Neural cell (in vitro differentiated cells): ENCODE measurements at regions not wholly inside any gene's neighbourhood (a gene's known extent, or its start where the extent isn't known, plus 50 kb on each side); places are given as distances from the start of the nearest gene placed in this dataset.
"Not testable (repeated sequence)": the region's sequence is repeated elsewhere in the genome, so short reads cannot be mapped to it uniquely, and the experiment has no call there.

Source experiments
- H2AFZ ChIP-seq: fragments of 200-600, 300-800 bp; sonication (generic), shearing (Covaris generic); 2 replicates; pipeline ENCODE4 v1.6.0; 2014; ENCODE audit warnings: low read depth, mild to moderate bottlenecking, antibody characterized with exemption, low read length, moderate library complexity
- H3F3A ChIP-seq: fragments of 200-600 bp; shearing (Covaris generic); 2 replicates; pipeline ENCODE4 v1.6.1; 2016; ENCODE audit warnings: mild to moderate bottlenecking, moderate library complexity, mixed read lengths, antibody characterized with exemption, low read length; ENCODE audit not compliant: insufficient read depth, poor library complexity, severe bottlenecking
- H3K27ac ChIP-seq: fragments of 200-600, 300-800 bp; sonication (generic), shearing (Covaris generic); 2 replicates; pipeline ENCODE4 v1.5.1; 2014; ENCODE audit warnings: mild to moderate bottlenecking, low read length, moderate library complexity
- H3K27me3 ChIP-seq: fragments of 300-800, 200-600 bp; sonication (generic), shearing (Covaris generic); 2 replicates; pipeline ENCODE4 v1.6.0; 2014; ENCODE audit warnings: mild to moderate bottlenecking, low read depth, low read length, moderate library complexity; ENCODE audit not compliant: insufficient read depth
- H3K36me3 ChIP-seq: fragments of 300-800, 200-600 bp; sonication (generic), shearing (Covaris generic); 2 replicates; pipeline ENCODE4 v1.5.1; 2014; ENCODE audit warnings: mild to moderate bottlenecking, antibody characterized with exemption, low read length, moderate library complexity; ENCODE audit not compliant: insufficient read depth
- H3K4me2 ChIP-seq: fragments of 300-800, 200-600 bp; sonication (generic), shearing (Covaris generic); 2 replicates; pipeline ENCODE4 v1.6.0; 2014; ENCODE audit warnings: mild to moderate bottlenecking, low read length
- H3K4me3 ChIP-seq: fragments of 300-800, 200-600 bp; sonication (generic), shearing (Covaris generic); 2 replicates; pipeline ENCODE4 v1.5.1; 2014; ENCODE audit warnings: mild to moderate bottlenecking, low read length, moderate library complexity
- H3K79me2 ChIP-seq: fragments of 200-600 bp; shearing (Covaris generic); replicated peaks from 2 replicates; pipeline ENCODE4 v1.6.0; 2014; ENCODE audit warnings: mild to moderate bottlenecking, low read length, moderate library complexity; ENCODE audit not compliant: insufficient read depth
- H3K9ac ChIP-seq: fragments of 300-800, 200-600 bp; sonication (generic), shearing (Covaris generic); 2 replicates; pipeline ENCODE4 v1.6.1; 2016; ENCODE audit warnings: mild to moderate bottlenecking, low read length, mixed read lengths
- H3K9me2 ChIP-seq: fragments of 200-600 bp; shearing (Covaris generic); 2 replicates; pipeline ENCODE4 v1.6.1; 2016; ENCODE audit warnings: mild to moderate bottlenecking, low read length, mixed read lengths; ENCODE audit not compliant: insufficient read depth
- H3K9me3 ChIP-seq: fragments of 200-600, 300-800 bp; sonication (generic), shearing (Covaris generic); 2 replicates; pipeline ENCODE4 v1.6.1; 2016; ENCODE audit warnings: mild to moderate bottlenecking, mixed run types, low read length, moderate library complexity, mixed read lengths
- H4K20me1 ChIP-seq: fragments of 200-600 bp; shearing (Covaris generic); 2 replicates; pipeline ENCODE4 v1.6.1; 2016; ENCODE audit warnings: mild to moderate bottlenecking, mixed run types; ENCODE audit not compliant: insufficient read depth
- EP300 ChIP-seq: fragments of 450-650 bp; conservative IDR thresholded peaks from 2 replicates; pipeline ENCODE4 v1.6.1; 2014; ENCODE audit warnings: antibody characterized with exemption, mild to moderate bottlenecking, moderate library complexity; ENCODE audit not compliant: poor library complexity, severe bottlenecking
- EZH2 ChIP-seq: fragments of 200-600, 300-800 bp; shearing (Covaris generic), sonication (generic); IDR thresholded peaks from 2 replicates; pipeline ENCODE4 v1.6.1; 2014; ENCODE audit warnings: antibody characterized with exemption, low read length, borderline replicate concordance, mild to moderate bottlenecking; ENCODE audit not compliant: insufficient read depth, poor library complexity, severe bottlenecking
- MXI1 ChIP-seq: fragments of 450-650 bp; conservative IDR thresholded peaks from 2 replicates; pipeline ENCODE4 v1.6.1; 2014; ENCODE audit warnings: antibody characterized with exemption, mild to moderate bottlenecking; ENCODE audit not compliant: poor library complexity, severe bottlenecking
- POLR2AphosphoS5 ChIP-seq: IDR thresholded peaks from 2 replicates; pipeline ENCODE4 v1.6.1; 2012
- RAD21 ChIP-seq: fragments of 450-650 bp; conservative IDR thresholded peaks from 2 replicates; pipeline ENCODE4 v1.6.1; 2014; ENCODE audit warnings: antibody characterized with exemption, mild to moderate bottlenecking, moderate library complexity
- SMC3 ChIP-seq: fragments of 450-650 bp; conservative IDR thresholded peaks from 2 replicates; pipeline ENCODE4 v1.6.1; 2014; ENCODE audit warnings: antibody characterized with exemption, mild to moderate bottlenecking, moderate library complexity; ENCODE audit not compliant: poor library complexity
- TAF1 ChIP-seq: IDR thresholded peaks from 2 replicates; pipeline ENCODE4 v1.6.1; 2012; ENCODE audit warnings: low read depth
- TF ChIP-seq, protein P1 (sequence below): fragments of 450-650 bp; IDR thresholded peaks from 2 replicates; pipeline ENCODE4 v1.5.1; 2014; ENCODE audit warnings: antibody characterized with exemption, mild to moderate bottlenecking, moderate library complexity; ENCODE audit not compliant: poor library complexity, severe bottlenecking
- TF ChIP-seq, protein P2 (sequence below): IDR thresholded peaks from 2 replicates; pipeline ENCODE4 v1.6.1; 2012; ENCODE audit warnings: borderline replicate concordance

DNA sequence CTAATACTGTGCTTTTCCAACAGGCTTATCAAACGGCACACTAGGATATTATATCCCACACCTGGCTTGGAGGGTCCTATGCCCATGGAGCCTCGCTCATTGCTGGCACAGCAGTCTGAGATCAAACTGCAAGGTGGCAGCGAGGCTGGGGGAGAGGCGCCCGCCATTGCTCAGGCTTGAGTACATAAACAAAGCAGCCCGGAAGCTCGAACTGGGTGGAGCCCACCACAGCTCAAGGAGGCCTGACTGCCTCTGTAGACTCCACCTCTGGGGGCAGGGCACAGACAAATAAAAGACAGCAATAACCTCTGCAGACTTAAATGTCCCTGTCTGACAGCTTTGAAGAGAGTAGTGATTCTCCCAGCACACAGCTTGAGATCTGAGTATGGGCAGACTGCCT is 128.0 kb upstream of the CAV2 start:
- not testable (repeated sequence) for H3K9me3 ChIP-seq, H3K27ac ChIP-seq, H3K79me2 ChIP-seq

DNA sequence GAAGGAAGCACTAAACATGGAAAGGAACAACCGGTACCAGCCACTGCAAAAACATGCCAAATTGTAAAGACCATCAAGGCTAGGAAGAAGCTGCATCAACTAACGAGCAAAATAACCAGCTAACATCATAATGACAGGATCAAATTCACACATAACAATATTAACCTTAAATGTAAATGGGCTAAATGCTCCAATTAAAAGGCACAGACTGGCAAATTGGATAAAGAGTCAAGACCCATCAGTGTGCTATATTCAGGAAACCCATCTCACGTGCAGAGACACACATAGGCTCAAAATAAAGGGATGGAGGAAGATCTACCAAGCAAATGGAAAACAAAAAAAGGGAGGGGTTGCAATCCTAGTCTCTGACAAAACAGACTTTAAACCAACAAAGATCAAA is 126.3 kb upstream of the CAV2 start:
- not testable (repeated sequence) for H3K4me3 ChIP-seq, H3K9me3 ChIP-seq, H3K79me2 ChIP-seq, H3K27me3 ChIP-seq, H3K9me2 ChIP-seq, H2AFZ ChIP-seq, H3K36me3 ChIP-seq, H3K9ac ChIP-seq, H3F3A ChIP-seq, H4K20me1 ChIP-seq, H3K4me2 ChIP-seq, H3K27ac ChIP-seq

More for the DNA sequence above, 128.0 kb upstream of the CAV2 start:
- H3K27me3 ChIP-seq, H3K9me2 ChIP-seq, H3F3A ChIP-seq, H3K4me3 ChIP-seq, H3K4me2 ChIP-seq, H3K36me3 ChIP-seq, H4K20me1 ChIP-seq, H2AFZ ChIP-seq, H3K9ac ChIP-seq: not testable (repeated sequence)

DNA sequence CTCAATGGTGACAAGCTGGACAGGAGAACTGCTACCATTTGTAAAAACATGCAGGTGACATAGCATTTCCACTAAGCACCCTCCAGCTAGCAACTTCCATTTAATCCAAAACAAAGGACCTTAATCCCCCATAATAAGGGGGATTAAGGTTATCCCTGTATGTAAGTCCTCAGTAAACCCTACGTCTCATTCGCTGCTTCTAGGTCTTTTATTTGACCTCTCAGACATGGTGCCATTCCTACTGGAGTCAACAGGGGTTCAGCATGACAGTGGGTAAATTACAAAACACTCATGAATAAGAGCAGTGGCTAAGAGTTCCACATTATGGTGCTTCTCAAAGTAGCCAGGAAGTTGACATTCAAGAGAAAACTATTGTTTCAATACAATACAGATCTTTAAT is 121.8 kb upstream of the CAV2 start:
- H3K36me3 ChIP-seq, result no peaks in the 10 kb centered on the region
- H3K4me3 ChIP-seq, result no peak overlapping the region

More for the DNA sequence above, 121.8 kb upstream of the CAV2 start:
- Histone ChIP-seq H3K79me2 (no peaks in the 10 kb centered on the region), H4K20me1 (no peaks in the 10 kb centered on the region), H3K9ac (no peak overlapping the region), H3K27ac (no peak overlapping the region), H3K4me2 (no peak overlapping the region), H3K27me3 (no peaks in the 10 kb centered on the region), H3K9me3 (no peaks in the 10 kb centered on the region), H3F3A (no peaks in the 10 kb centered on the region), H3K9me2 (no peaks in the 10 kb centered on the region), H2AFZ (no peak overlapping the region)
- TF ChIP-seq EP300, result no peak
- TF ChIP-seq POLR2AphosphoS5, result no peak
- no peak for TF ChIP-seq RAD21
- TF ChIP-seq, protein P1, sequence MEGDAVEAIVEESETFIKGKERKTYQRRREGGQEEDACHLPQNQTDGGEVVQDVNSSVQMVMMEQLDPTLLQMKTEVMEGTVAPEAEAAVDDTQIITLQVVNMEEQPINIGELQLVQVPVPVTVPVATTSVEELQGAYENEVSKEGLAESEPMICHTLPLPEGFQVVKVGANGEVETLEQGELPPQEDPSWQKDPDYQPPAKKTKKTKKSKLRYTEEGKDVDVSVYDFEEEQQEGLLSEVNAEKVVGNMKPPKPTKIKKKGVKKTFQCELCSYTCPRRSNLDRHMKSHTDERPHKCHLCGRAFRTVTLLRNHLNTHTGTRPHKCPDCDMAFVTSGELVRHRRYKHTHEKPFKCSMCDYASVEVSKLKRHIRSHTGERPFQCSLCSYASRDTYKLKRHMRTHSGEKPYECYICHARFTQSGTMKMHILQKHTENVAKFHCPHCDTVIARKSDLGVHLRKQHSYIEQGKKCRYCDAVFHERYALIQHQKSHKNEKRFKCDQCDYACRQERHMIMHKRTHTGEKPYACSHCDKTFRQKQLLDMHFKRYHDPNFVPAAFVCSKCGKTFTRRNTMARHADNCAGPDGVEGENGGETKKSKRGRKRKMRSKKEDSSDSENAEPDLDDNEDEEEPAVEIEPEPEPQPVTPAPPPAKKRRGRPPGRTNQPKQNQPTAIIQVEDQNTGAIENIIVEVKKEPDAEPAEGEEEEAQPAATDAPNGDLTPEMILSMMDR, result no peak
- TF ChIP-seq EZH2, result no peak
- no peak for TF ChIP-seq MXI1
- TF ChIP-seq SMC3, result no peak
- TF ChIP-seq, protein P2, sequence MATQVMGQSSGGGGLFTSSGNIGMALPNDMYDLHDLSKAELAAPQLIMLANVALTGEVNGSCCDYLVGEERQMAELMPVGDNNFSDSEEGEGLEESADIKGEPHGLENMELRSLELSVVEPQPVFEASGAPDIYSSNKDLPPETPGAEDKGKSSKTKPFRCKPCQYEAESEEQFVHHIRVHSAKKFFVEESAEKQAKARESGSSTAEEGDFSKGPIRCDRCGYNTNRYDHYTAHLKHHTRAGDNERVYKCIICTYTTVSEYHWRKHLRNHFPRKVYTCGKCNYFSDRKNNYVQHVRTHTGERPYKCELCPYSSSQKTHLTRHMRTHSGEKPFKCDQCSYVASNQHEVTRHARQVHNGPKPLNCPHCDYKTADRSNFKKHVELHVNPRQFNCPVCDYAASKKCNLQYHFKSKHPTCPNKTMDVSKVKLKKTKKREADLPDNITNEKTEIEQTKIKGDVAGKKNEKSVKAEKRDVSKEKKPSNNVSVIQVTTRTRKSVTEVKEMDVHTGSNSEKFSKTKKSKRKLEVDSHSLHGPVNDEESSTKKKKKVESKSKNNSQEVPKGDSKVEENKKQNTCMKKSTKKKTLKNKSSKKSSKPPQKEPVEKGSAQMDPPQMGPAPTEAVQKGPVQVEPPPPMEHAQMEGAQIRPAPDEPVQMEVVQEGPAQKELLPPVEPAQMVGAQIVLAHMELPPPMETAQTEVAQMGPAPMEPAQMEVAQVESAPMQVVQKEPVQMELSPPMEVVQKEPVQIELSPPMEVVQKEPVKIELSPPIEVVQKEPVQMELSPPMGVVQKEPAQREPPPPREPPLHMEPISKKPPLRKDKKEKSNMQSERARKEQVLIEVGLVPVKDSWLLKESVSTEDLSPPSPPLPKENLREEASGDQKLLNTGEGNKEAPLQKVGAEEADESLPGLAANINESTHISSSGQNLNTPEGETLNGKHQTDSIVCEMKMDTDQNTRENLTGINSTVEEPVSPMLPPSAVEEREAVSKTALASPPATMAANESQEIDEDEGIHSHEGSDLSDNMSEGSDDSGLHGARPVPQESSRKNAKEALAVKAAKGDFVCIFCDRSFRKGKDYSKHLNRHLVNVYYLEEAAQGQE, result no peak
- TF ChIP-seq TAF1, result no peak
